GM18520 (cell line): ENCODE measurements at regions not wholly inside any gene's neighbourhood (a gene's known extent, or its start where the extent isn't known, plus 50 kb on each side); places are given as distances from the start of the nearest gene placed in this dataset.
"Not testable (repeated sequence)": the region's sequence is repeated elsewhere in the genome, so short reads cannot be mapped to it uniquely, and the experiment has no call there.

ENCODE experiments used
- ATAC-seq: cut with Tn5 transposase; IDR thresholded peaks from one replicate; pipeline ENCODE4 v1.9.1; 2021; ENCODE audit not compliant: unreplicated experiment

GRCh38 chr2:2779727-2780126 is 448.7 kb upstream of the MYT1L start:
- no peak for ATAC-seq

GRCh38 chr2:2777876-2778275 is 446.8 kb upstream of the MYT1L start:
- no peak for ATAC-seq

GRCh38 chr2:2777213-2777612 is 446.1 kb upstream of the MYT1L start:
- no peak for ATAC-seq

- ATAC-seq, result no peak
Observed at GRCh38 chr2:2775018-2775417, 443.9 kb upstream of the MYT1L start.

GRCh38 chr2:2773692-2774091 is 442.6 kb upstream of the MYT1L start:
- ATAC-seq, result no peak

- ATAC-seq, result not testable (repeated sequence)
Observed at GRCh38 chr2:2773080-2773479, 442.0 kb upstream of the MYT1L start.

GRCh38 chr2:2771721-2772411 is 440.8 kb upstream of the MYT1L start:
- no peak for ATAC-seq

GRCh38 chr2:2769481-2770431 is 438.7 kb upstream of the MYT1L start:
- ATAC-seq, result no peak

GRCh38 chr2:2768476-2768875 is 437.4 kb upstream of the MYT1L start:
- no peak for ATAC-seq

GRCh38 chr2:2767837-2768236 is 436.8 kb upstream of the MYT1L start:
- ATAC-seq, result no peak

- ATAC-seq, result no peak
Observed at GRCh38 chr2:2765839-2766495, 434.9 kb upstream of the MYT1L start.

GRCh38 chr2:2765176-2765800 is 434.2 kb upstream of the MYT1L start:
- no peak for ATAC-seq

GRCh38 chr2:2764739-2765138 is 433.7 kb upstream of the MYT1L start:
- ATAC-seq, result no peak

- no peak for ATAC-seq
Observed at GRCh38 chr2:2764001-2764355, 432.9 kb upstream of the MYT1L start.

GRCh38 chr2:2763351-2764000 is 432.4 kb upstream of the MYT1L start:
- no peak for ATAC-seq

GRCh38 chr2:2762913-2763312 is 431.8 kb upstream of the MYT1L start:
- no peak for ATAC-seq

- no peak for ATAC-seq
Observed at GRCh38 chr2:2762166-2762908, 431.3 kb upstream of the MYT1L start.

- no peak for ATAC-seq
Observed at GRCh38 chr2:2758793-2759367, 427.8 kb upstream of the MYT1L start.

GRCh38 chr2:2757764-2758163 is 426.7 kb upstream of the MYT1L start:
- ATAC-seq, result no peak

- ATAC-seq, result no peak
Observed at GRCh38 chr2:2756886-2757285, 425.8 kb upstream of the MYT1L start.
